HEK293T (cell line): ENCODE measurements at regions not wholly inside any gene's neighbourhood (a gene's known extent, or its start where the extent isn't known, plus 50 kb on each side); places are given as distances from the start of the nearest gene placed in this dataset.
A peak's percentile ranks its signal among the peaks of the same experiment; 100 is the strongest.

Experiments used
- ELF4 ChIP-seq: fragments of 450-650 bp; IDR thresholded peaks from 2 replicates; pipeline ENCODE4 v1.6.1; 2017; ENCODE audit warnings: antibody characterized with exemption
- FOXK2 ChIP-seq: fragments of 450-650 bp; IDR thresholded peaks from 2 replicates; pipeline ENCODE4 v1.6.1; 2016; ENCODE audit warnings: mild to moderate bottlenecking
- L3MBTL2 ChIP-seq: fragments of 450-650 bp; conservative IDR thresholded peaks from 2 replicates; pipeline ENCODE4 v1.6.1; 2016; ENCODE audit warnings: mild to moderate bottlenecking
- SP1 ChIP-seq: fragments of 450-650 bp; IDR thresholded peaks from 2 replicates; pipeline ENCODE4 v1.6.1; 2017
- ZNF384 ChIP-seq: fragments of 450-650 bp; IDR thresholded peaks from 2 replicates; pipeline ENCODE4 v1.6.1; 2016
- TF ChIP-seq, protein P1 (sequence below): fragments of 450-650 bp; IDR thresholded peaks from 2 replicates; pipeline ENCODE4 v1.6.1; 2016

DNA sequence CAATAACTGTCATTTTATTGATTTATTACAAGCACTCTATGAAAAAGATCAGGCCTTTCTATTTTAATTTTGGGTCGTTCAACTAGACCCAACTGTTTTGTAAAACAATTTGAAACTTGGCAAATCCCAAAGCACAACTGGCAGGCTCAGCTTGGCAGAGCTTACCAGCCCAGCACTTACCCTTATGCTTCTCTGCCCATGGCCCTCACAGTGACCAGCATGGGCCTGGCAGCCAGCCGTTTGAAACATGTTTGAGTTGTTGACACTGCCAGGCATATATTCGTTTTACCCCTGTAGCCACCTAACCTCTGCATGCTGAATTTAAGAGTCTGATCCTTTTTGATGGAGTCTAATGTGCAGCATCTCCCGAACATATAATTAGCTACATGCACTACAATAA is 796.7 kb upstream of the ADGRL2 start:
- TF ChIP-seq ELF4 = no peak
- no peak for TF ChIP-seq FOXK2
- TF ChIP-seq, protein P1, sequence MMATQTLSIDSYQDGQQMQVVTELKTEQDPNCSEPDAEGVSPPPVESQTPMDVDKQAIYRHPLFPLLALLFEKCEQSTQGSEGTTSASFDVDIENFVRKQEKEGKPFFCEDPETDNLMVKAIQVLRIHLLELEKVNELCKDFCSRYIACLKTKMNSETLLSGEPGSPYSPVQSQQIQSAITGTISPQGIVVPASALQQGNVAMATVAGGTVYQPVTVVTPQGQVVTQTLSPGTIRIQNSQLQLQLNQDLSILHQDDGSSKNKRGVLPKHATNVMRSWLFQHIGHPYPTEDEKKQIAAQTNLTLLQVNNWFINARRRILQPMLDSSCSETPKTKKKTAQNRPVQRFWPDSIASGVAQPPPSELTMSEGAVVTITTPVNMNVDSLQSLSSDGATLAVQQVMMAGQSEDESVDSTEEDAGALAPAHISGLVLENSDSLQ = 0 out of 2 replicates have a peak, but pooled peaks have one; percentile 13
- no peak for TF ChIP-seq L3MBTL2
- TF ChIP-seq SP1 = no peak
- no peak for TF ChIP-seq ZNF384
